Pancreas (tissue), 10 donors: ENCODE measurements at regions not wholly inside any gene's neighbourhood (a gene's known extent, or its start where the extent isn't known, plus 50 kb on each side); places are given as distances from the start of the nearest gene placed in this dataset.

Experiments
- ATAC-seq, 4 donors: fragments of 200-7000 bp; cut with Tn5 transposase; one replicate each; pipeline versions ENCODE4 v1.8.0 to v1.9.1; 2020; ENCODE audit warnings: mild to moderate bottlenecking in 4 of 4, moderate library complexity in 4 of 4
- DNase-seq, 6 donors: peaks; one replicate each; pipeline ENCODE4 v3.0.0-alpha.2; 2020
- FAIRE-seq: peaks from 2 replicates; lab custom pipeline; 2012; peaks lifted over from hg19 to GRCh38; lab: Jason Lieb, UNC
- H3K27ac ChIP-seq, 4 donors: fragments of 200-600 bp; sonication (generic); 1 replicate in 3 of 4; 2 replicates in 1 of 4; pipeline versions ENCODE4 v1.5.0 to v1.8.0; 2020
- H3K27me3 ChIP-seq, 4 donors: fragments of 200-600 bp; one replicate each; pipeline ENCODE4 v1.8.0; 2021
- H3K36me3 ChIP-seq, 3 donors: fragments of 200-600 bp; sonication (generic) in 1 of 3; one replicate each; pipeline versions ENCODE4 v1.5.0 to v1.8.0; 2020 to 2021
- H3K4me1 ChIP-seq, 3 donors: fragments of 200-600 bp; one replicate each; pipeline ENCODE4 v1.8.0; 2021
- H3K4me3 ChIP-seq, 4 donors: fragments of 200-600 bp; sonication (generic) in 2 of 4; one replicate each; pipeline versions ENCODE4 v1.5.0 to v1.8.0; 2020 to 2021
- H3K9me3 ChIP-seq, 4 donors: fragments of 200-600 bp; one replicate each; pipeline ENCODE4 v1.8.0; 2021
- CTCF ChIP-seq, 4 donors: fragments of 200-600 bp; sonication (generic) in 3 of 4; IDR thresholded peaks; one replicate each; pipeline versions ENCODE4 v1.5.0 to v1.8.0; 2021; ENCODE audit warnings: antibody characterized with exemption in 4 of 4
- WGBS, 2 donors: extraction: QIAGEN DNeasy Blood & Tissue Kit; methylation state at CpG; one replicate each; pipeline ENCODE4 v1.1.7; 2013; 5-methylcytosine and 5-hydroxymethylcytosine counted together
- intact Hi-C, 3 donors: fragments of 100-400 bp; cut with DNase I; formaldehyde crosslinking; loops; one replicate each; pipeline versions ENCODE4 v1.11.1 to v1.14.2; 2022
- donor health status: healthy with polysubstance abuse.
- donor health status: DM: no; HTN: no; CAD: no; lungs with moderate emphysema.
- donor health status: DM: no; HTN: no; CAD: no.
- donor health status: control.
- donor health status: control.
- donor health status: Bipolar disorder and iron deficiency.
- donor health status: DM: yes; HTN: yes; CAD: no.
- donor health status: DM: no; HTN: no; CAD: no.
- donor health status: DM: no; HTN: no; CAD: no.
- donor health status: DM: yes; HTN: yes; CAD: no.

DNA sequence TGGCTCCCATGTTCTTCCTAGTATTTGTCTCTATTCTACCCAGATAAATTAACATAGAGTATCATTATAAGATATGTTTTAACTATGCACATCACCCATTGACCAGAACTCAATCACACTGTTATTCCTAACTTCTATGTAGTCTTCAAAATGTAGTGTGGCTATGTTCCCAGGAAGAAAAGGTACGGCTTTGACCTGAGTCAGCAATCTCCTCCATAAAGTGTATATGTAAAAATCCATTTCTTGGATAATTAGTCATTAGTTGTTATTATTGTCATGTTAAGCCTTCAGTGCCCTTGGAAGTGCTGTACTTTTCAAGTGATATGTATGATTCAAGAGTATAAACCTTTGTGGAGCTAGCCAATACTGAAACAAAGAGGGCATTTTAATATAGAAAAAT is 444.0 kb upstream of the ZWINT start:
- Histone ChIP-seq H3K4me3 (no peak overlapping the region), H3K9me3 (no peaks in the 10 kb centered on the region), H3K4me1 (no peaks in the 10 kb centered on the region), H3K27me3 (no peaks in the 10 kb centered on the region), H3K36me3 (no peaks in the 10 kb centered on the region), H3K27ac (no peak overlapping the region)
- DNase-seq, result no peak
- 0 to 22% methylated on average over 1 of the region's 1 CpG for WGBS, 2 donors
- intact Hi-C loops, result no loop called here
- no peak for ATAC-seq
- no peak for FAIRE-seq
- no peak for TF ChIP-seq CTCF (IDR thresholded peaks at IDR 0.05)

GRCh38 chr10:56785292-56785691 is 424.2 kb upstream of the ZWINT start:
- TF ChIP-seq CTCF (IDR thresholded peaks at IDR 0.05), result no peak
- no peaks in the 10 kb centered on the region for H3K9me3 ChIP-seq
- WGBS, 2 donors, result 40 to 55% methylated on average over 3 of the region's 3 CpGs
- DNase-seq (no peak), ATAC-seq (no peak), FAIRE-seq (no peak)
- no peaks in the 10 kb centered on the region for H3K36me3 ChIP-seq
- H3K4me3 ChIP-seq, result no peak overlapping the region
- intact Hi-C loops, result no loop called here
- no peaks in the 10 kb centered on the region for H3K4me1 ChIP-seq
- no peak overlapping the region for H3K27ac ChIP-seq
- H3K27me3 ChIP-seq, result no peaks in the 10 kb centered on the region

- DNase-seq, result no peak
- TF ChIP-seq CTCF (IDR thresholded peaks at IDR 0.05), result no peak
- H3K4me3 ChIP-seq, result no peak overlapping the region
- H3K4me1 ChIP-seq, result no peaks in the 10 kb centered on the region
- intact Hi-C loops, result no loop called here
- no peak overlapping the region for H3K27ac ChIP-seq
- WGBS, 2 donors, result 32 to 48% methylated on average over 4 of the region's 4 CpGs
- no peak for ATAC-seq
- no peaks in the 10 kb centered on the region for H3K36me3 ChIP-seq
- H3K9me3 ChIP-seq, result no peaks in the 10 kb centered on the region
- H3K27me3 ChIP-seq, result no peaks in the 10 kb centered on the region
- no peak for FAIRE-seq
These were observed 421.4 kb upstream of the ZWINT start for GRCh38 chr10:56782503-56782902.

DNA sequence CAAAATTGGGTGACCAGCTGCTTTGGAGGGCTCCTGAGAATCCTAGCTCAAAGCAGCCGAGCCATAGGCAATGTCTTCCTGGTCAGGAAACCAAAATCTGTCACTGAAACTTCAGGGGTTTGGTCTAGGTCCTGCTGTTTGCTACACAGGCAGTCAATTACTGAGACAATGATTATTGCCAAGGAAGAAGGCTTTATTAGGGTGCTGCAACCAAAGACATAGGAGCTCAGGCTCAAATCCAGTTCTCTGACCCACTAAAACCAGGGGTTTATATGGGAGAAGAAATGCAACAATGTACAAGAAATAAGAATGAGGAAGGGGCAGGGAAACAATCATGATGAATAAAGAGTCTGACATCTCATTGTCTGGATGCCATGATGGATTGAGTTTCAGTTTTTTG is 410.3 kb upstream of the ZWINT start:
- Histone ChIP-seq H3K9me3 (peaks cover 0 to 4% (median 0%) of the 10 kb centered on the region in 4 donors), H3K36me3 (no peaks in the 10 kb centered on the region), H3K27me3 (no peaks in the 10 kb centered on the region), H3K4me3 (no peak overlapping the region), H3K4me1 (no peaks in the 10 kb centered on the region), H3K27ac (no peak overlapping the region)
- intact Hi-C loops, result no loop called here
- TF ChIP-seq CTCF (IDR thresholded peaks at IDR 0.05), result no peak
- 24 to 33% methylated on average over 1 of the region's 1 CpG for WGBS, 2 donors
- no peak for ATAC-seq
- no peak for DNase-seq
- FAIRE-seq, result no peak

GRCh38 chr10:56763090-56763489 is 402.0 kb upstream of the ZWINT start:
- no peak overlapping the region for H3K4me3 ChIP-seq
- H3K36me3 ChIP-seq, result no peaks in the 10 kb centered on the region
- peak in 1 of 6 donors; percentile 19 for DNase-seq
- H3K9me3 ChIP-seq, result no peaks in the 10 kb centered on the region
- no peak for FAIRE-seq
- 58 to 59% methylated on average over 2 of the region's 2 CpGs for WGBS, 2 donors
- H3K4me1 ChIP-seq, result no peaks in the 10 kb centered on the region
- no peak for ATAC-seq
- intact Hi-C loops, result no loop called here
- no peak for TF ChIP-seq CTCF (IDR thresholded peaks at IDR 0.05)
- no peaks in the 10 kb centered on the region for H3K27me3 ChIP-seq
- no peak overlapping the region for H3K27ac ChIP-seq
